Psoas muscle (tissue), 7 donors: ENCODE measurements at regions not wholly inside any gene's neighbourhood (a gene's known extent, or its start where the extent isn't known, plus 50 kb on each side); places are given as distances from the start of the nearest gene placed in this dataset.
A peak's percentile ranks its signal among the peaks of the same experiment; 100 is the strongest.

Experiments used
- ATAC-seq, 4 donors: fragments of 200-7000 bp; cut with Tn5 transposase; one replicate each; pipeline ENCODE4 v1.9.1; 2020; ENCODE audit warnings: moderate library complexity in 3 of 4, mild to moderate bottlenecking in 2 of 4
- DNase-seq, 2 donors: peaks; one replicate each; pipeline ENCODE4 v3.0.0-alpha.2; 2020
- H3K27ac ChIP-seq: fragments of 200-600 bp; one replicate; pipeline ENCODE4 v1.8.0; 2022
- H3K27me3 ChIP-seq, 3 donors: fragments of 200-600 bp in 1 of 3; one replicate each; pipeline versions ENCODE4 v1.6.1 to v1.8.0; 2013 to 2022; ENCODE audit warnings: low read length in 2 of 3, mild to moderate bottlenecking in 2 of 3, moderate library complexity in 1 of 3; ENCODE audit not compliant: insufficient read depth in 3 of 3
- H3K36me3 ChIP-seq, 2 donors: fragments of 200-600 bp in 1 of 2; one replicate each; pipeline versions ENCODE4 v1.6.1 to v1.8.0; 2013 to 2022; ENCODE audit warnings: low read depth in 1 of 2, mild to moderate bottlenecking in 1 of 2, moderate library complexity in 1 of 2; ENCODE audit not compliant: insufficient read depth in 1 of 2
- H3K4me1 ChIP-seq: fragments of 200-600 bp; one replicate; pipeline ENCODE4 v1.8.0; 2022
- H3K4me3 ChIP-seq: fragments of 200-600 bp; one replicate; pipeline ENCODE4 v1.8.0; 2022; ENCODE audit warnings: mild to moderate bottlenecking
- H3K9me3 ChIP-seq: fragments of 200-600 bp; one replicate; pipeline ENCODE4 v1.8.0; 2022
- CTCF ChIP-seq: fragments of 200-600 bp; IDR thresholded peaks from one replicate; pipeline ENCODE4 v1.8.0; 2022; ENCODE audit warnings: antibody characterized with exemption
- WGBS, 3 donors: extraction: QIAGEN DNeasy Blood & Tissue Kit; methylation state at CpG; one replicate each; pipeline versions ENCODE4 v1.1.6 to v1.1.7; 2013; 5-methylcytosine and 5-hydroxymethylcytosine counted together
- intact Hi-C, 2 donors: fragments of 100-400 bp; cut with DNase I; formaldehyde crosslinking; loops; one replicate each; pipeline versions ENCODE4 v1.11.0 to v1.14.2; 2022
- donor health status: healthy with polysubstance abuse.
- donor health status: DM: no; HTN: no; CAD: no; lungs with moderate emphysema.
- donor health status: Bipolar disorder and iron deficiency.
- donor health status: healthy.
- donor health status: DM: yes; HTN: yes; CAD: no.
- donor health status: DM: no; HTN: no; CAD: no.
- donor health status: DM: yes; HTN: yes; CAD: no.

GRCh38 chr12:110996415-110996814, 76.0 kb upstream of the MYL2 start:
- H3K4me1 ChIP-seq = peaks cover 4% of the 10 kb centered on the region
- no peak for TF ChIP-seq CTCF

GRCh38 chr12:110995615-110996014, 75.2 kb upstream of the MYL2 start:
- Histone ChIP-seq H3K27me3 (peaks cover 0 to 4% (median 0%) of the 10 kb centered on the region in 3 donors), H3K36me3 (no peaks in the 10 kb centered on the region), H3K27ac (no peak overlapping the region), H3K9me3 (peaks cover 18% of the 10 kb centered on the region), H3K4me1 (peaks cover 4% of the 10 kb centered on the region), H3K4me3 (no peak overlapping the region)
- intact Hi-C loops = no loop called here
- WGBS, 3 donors = 95 to 97% (median 96%) methylated on average over 3 of the region's 3 CpGs
- DNase-seq (no peak), ATAC-seq (no peak)
- TF ChIP-seq CTCF = no peak

More at GRCh38 chr12:110996415-110996814, 76.0 kb upstream of the MYL2 start:
- intact Hi-C loops = no loop called here
- H3K4me3 ChIP-seq = no peak overlapping the region
- peaks cover 18% of the 10 kb centered on the region for H3K9me3 ChIP-seq
- DNase-seq (no peak), ATAC-seq (no peak)
- H3K27ac ChIP-seq = no peak overlapping the region
- no peaks in the 10 kb centered on the region for H3K36me3 ChIP-seq
- peaks cover 0 to 4% (median 2%) of the 10 kb centered on the region in 3 donors for H3K27me3 ChIP-seq
- WGBS, 3 donors = 65 to 78% (median 68%) methylated on average over 5 of the region's 5 CpGs

- Histone ChIP-seq H3K4me3 (no peak overlapping the region), H3K4me1 (peaks cover 4% of the 10 kb centered on the region), H3K27ac (peak overlapping the region; percentile 31), H3K9me3 (peaks cover 18% of the 10 kb centered on the region), H3K27me3 (peaks cover 0 to 4% (median 0%) of the 10 kb centered on the region in 3 donors), H3K36me3 (no peaks in the 10 kb centered on the region)
- ATAC-seq = peak; percentile 76 to 98 (median 88)
- intact Hi-C loops = no loop called here
- DNase-seq = peak in 1 of 2 donors; percentile 21
- no peak for TF ChIP-seq CTCF
- 27 to 42% (median 38%) methylated on average over 7 of the region's 7 CpGs for WGBS, 3 donors
Measured at GRCh38 chr12:110995016-110995415, 74.6 kb upstream of the MYL2 start.

- DNase-seq = no peak
- ATAC-seq = no peak
- Histone ChIP-seq H3K4me1 (peaks cover 4% of the 10 kb centered on the region), H3K9me3 (peaks cover 5% of the 10 kb centered on the region), H3K27me3 (peaks cover 0 to 4% (median 0%) of the 10 kb centered on the region in 3 donors), H3K4me3 (no peak overlapping the region), H3K27ac (no peak overlapping the region), H3K36me3 (no peaks in the 10 kb centered on the region)
- 83 to 95% (median 85%) methylated on average over 3 of the region's 3 CpGs for WGBS, 3 donors
- no peak for TF ChIP-seq CTCF
- intact Hi-C loops = no loop called here
Measured at GRCh38 chr12:110993434-110993833, 73.1 kb upstream of the MYL2 start.

GRCh38 chr12:110992909-110993308, 72.5 kb upstream of the MYL2 start:
- Histone ChIP-seq H3K27me3 (peaks cover 0 to 4% (median 0%) of the 10 kb centered on the region in 3 donors), H3K4me1 (peaks cover 4% of the 10 kb centered on the region), H3K4me3 (no peak overlapping the region), H3K36me3 (no peaks in the 10 kb centered on the region), H3K9me3 (no peaks in the 10 kb centered on the region), H3K27ac (no peak overlapping the region)
- intact Hi-C loops = no loop called here
- TF ChIP-seq CTCF = no peak
- WGBS, 3 donors = 27 to 31% (median 30%) methylated on average over 4 of the region's 4 CpGs
- ATAC-seq (no peak), DNase-seq (no peak)
